Thyroid gland (tissue), 4 donors: ENCODE measurements at regions not wholly inside any gene's neighbourhood (a gene's known extent, or its start where the extent isn't known, plus 50 kb on each side); places are given as distances from the start of the nearest gene placed in this dataset.

ENCODE experiments used
- POLR2A ChIP-seq, 2 donors: fragments of 450-650 bp; IDR thresholded peaks; one replicate each; pipeline ENCODE4 v1.6.1; 2017; ENCODE audit warnings: antibody characterized with exemption in 2 of 2, mild to moderate bottlenecking in 2 of 2, moderate library complexity in 1 of 2
- TF ChIP-seq, protein P1 (sequence below), 6 experiments: fragments of 200-600 bp in 3 of 6; fragments of 450-650 bp in 3 of 6; sonication (generic) in 3 of 6; IDR thresholded peaks; one replicate each; pipeline ENCODE4 v1.5.1; 2016 to 2019; ENCODE audit warnings: antibody characterized with exemption in 6 of 6, mild to moderate bottlenecking in 2 of 6, inconsistent platforms in 1 of 6, moderate library complexity in 1 of 6

DNA sequence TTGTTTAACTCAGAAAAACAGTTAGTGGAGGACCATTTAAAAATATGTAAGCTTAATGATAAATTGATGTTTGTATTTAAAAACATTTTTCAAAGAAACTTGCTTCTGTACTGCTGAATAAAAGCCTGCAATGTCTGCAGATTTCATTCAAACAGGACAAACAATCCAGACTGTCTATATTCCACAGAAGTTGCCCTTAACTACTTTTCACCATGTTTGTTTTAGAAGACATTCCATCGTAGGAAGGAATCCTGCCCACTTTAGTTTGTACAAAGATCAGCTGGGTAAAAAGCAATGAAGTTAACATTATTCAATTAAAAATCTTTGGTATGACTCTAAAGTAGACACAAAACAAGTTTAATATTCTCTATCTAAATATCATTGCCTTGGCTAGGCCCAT lies 195.7 kb upstream of the CCNH start:
- TF ChIP-seq, protein P1, sequence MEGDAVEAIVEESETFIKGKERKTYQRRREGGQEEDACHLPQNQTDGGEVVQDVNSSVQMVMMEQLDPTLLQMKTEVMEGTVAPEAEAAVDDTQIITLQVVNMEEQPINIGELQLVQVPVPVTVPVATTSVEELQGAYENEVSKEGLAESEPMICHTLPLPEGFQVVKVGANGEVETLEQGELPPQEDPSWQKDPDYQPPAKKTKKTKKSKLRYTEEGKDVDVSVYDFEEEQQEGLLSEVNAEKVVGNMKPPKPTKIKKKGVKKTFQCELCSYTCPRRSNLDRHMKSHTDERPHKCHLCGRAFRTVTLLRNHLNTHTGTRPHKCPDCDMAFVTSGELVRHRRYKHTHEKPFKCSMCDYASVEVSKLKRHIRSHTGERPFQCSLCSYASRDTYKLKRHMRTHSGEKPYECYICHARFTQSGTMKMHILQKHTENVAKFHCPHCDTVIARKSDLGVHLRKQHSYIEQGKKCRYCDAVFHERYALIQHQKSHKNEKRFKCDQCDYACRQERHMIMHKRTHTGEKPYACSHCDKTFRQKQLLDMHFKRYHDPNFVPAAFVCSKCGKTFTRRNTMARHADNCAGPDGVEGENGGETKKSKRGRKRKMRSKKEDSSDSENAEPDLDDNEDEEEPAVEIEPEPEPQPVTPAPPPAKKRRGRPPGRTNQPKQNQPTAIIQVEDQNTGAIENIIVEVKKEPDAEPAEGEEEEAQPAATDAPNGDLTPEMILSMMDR (IDR thresholded peaks at IDR 0.05), result no peak
- no peak for TF ChIP-seq POLR2A (IDR thresholded peaks at IDR 0.05)
